Fibroblast of skin of left biceps (primary cell): ENCODE measurements at regions not wholly inside any gene's neighbourhood (a gene's known extent, or its start where the extent isn't known, plus 50 kb on each side); places are given as distances from the start of the nearest gene placed in this dataset.
"Not testable (repeated sequence)": the region's sequence is repeated elsewhere in the genome, so short reads cannot be mapped to it uniquely, and the experiment has no call there.

Experiments
- DNase-seq, 2 experiments: peaks; one replicate each; pipeline ENCODE4 v3.0.0-alpha.2; 2013; ENCODE audit warnings: low read depth in 2 of 2

GRCh38 chr1:143784239-143784882 is 187.4 kb downstream of the FAM72C start:
- DNase-seq = not testable (repeated sequence)

GRCh38 chr1:143778178-143778577 is 193.6 kb downstream of the FAM72C start:
- DNase-seq = not testable (repeated sequence)

GRCh38 chr1:143764831-143765230 is 207.0 kb downstream of the FAM72C start:
- not testable (repeated sequence) for DNase-seq

GRCh38 chr1:143760366-143760765 is 211.4 kb downstream of the FAM72C start:
- not testable (repeated sequence) for DNase-seq

- not testable (repeated sequence) for DNase-seq
Measured at GRCh38 chr1:143755961-143756360, 215.8 kb downstream of the FAM72C start.

GRCh38 chr1:143748906-143749305 is 222.9 kb downstream of the FAM72C start:
- DNase-seq = no peak

GRCh38 chr1:143736562-143736961 is 235.2 kb downstream of the FAM72C start:
- DNase-seq = no peak

GRCh38 chr1:143735764-143736461 is 235.9 kb downstream of the FAM72C start:
- DNase-seq = no peak

GRCh38 chr1:143734261-143734660 is 237.5 kb downstream of the FAM72C start:
- not testable (repeated sequence) for DNase-seq

- DNase-seq = not testable (repeated sequence)
Measured at GRCh38 chr1:143730890-143731289, 240.9 kb downstream of the FAM72C start.

GRCh38 chr1:143729449-143730111 is 242.2 kb downstream of the FAM72C start:
- not testable (repeated sequence) for DNase-seq

- DNase-seq = not testable (repeated sequence)
Measured at GRCh38 chr1:143728802-143729448, 242.9 kb downstream of the FAM72C start.

GRCh38 chr1:143727263-143727662 is 244.5 kb downstream of the FAM72C start:
- no peak for DNase-seq

GRCh38 chr1:143721024-143721373 is 250.8 kb downstream of the FAM72C start:
- no peak for DNase-seq

GRCh38 chr1:143720087-143721023 is 251.4 kb downstream of the FAM72C start:
- DNase-seq = no peak

- no peak for DNase-seq
Measured at GRCh38 chr1:143718524-143718923, 253.3 kb downstream of the FAM72C start.

- no peak for DNase-seq
Measured at GRCh38 chr1:143718021-143718420, 253.8 kb downstream of the FAM72C start.

- DNase-seq = no peak
Measured at GRCh38 chr1:143717434-143717833, 254.4 kb downstream of the FAM72C start.

GRCh38 chr1:143714913-143715312 is 256.9 kb downstream of the FAM72C start:
- not testable (repeated sequence) for DNase-seq

- not testable (repeated sequence) for DNase-seq
Measured at GRCh38 chr1:143709606-143710259, 262.1 kb downstream of the FAM72C start.

GRCh38 chr1:143702739-143703138 is 269.0 kb downstream of the FAM72C start:
- not testable (repeated sequence) for DNase-seq
